ENCODE measurements at regions not wholly inside any gene's neighbourhood (a gene's known extent, or its start where the extent isn't known, plus 50 kb on each side); places are given as distances from the start of the nearest gene placed in this dataset.
"Not testable (repeated sequence)": the region's sequence is repeated elsewhere in the genome, so short reads cannot be mapped to it uniquely, and the experiment has no call there.

GRCh38 chr5:126023994-126024441 is 399.2 kb upstream of the GRAMD2B start:
- intact Hi-C loops (cut with DNase I): no loop called here
- 65 to 78% methylated on average over 2 of the region's 2 CpGs for WGBS, 2 donors
- no peak for TF ChIP-seq EP300 (IDR thresholded peaks at IDR 0.05)
- TF ChIP-seq, protein P1, sequence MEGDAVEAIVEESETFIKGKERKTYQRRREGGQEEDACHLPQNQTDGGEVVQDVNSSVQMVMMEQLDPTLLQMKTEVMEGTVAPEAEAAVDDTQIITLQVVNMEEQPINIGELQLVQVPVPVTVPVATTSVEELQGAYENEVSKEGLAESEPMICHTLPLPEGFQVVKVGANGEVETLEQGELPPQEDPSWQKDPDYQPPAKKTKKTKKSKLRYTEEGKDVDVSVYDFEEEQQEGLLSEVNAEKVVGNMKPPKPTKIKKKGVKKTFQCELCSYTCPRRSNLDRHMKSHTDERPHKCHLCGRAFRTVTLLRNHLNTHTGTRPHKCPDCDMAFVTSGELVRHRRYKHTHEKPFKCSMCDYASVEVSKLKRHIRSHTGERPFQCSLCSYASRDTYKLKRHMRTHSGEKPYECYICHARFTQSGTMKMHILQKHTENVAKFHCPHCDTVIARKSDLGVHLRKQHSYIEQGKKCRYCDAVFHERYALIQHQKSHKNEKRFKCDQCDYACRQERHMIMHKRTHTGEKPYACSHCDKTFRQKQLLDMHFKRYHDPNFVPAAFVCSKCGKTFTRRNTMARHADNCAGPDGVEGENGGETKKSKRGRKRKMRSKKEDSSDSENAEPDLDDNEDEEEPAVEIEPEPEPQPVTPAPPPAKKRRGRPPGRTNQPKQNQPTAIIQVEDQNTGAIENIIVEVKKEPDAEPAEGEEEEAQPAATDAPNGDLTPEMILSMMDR (IDR thresholded peaks at IDR 0.05): no peak
- TF ChIP-seq POLR2A (IDR thresholded peaks at IDR 0.05): no peak
- no peak for TF ChIP-seq POLR2AphosphoS5 (IDR thresholded peaks at IDR 0.05)
- Histone ChIP-seq H3K27ac (no peak overlapping the region), H3K4me3 (no peak overlapping the region), H3K9me3 (peaks cover 0 to 1% (median 0%) of the 10 kb centered on the region in 4 donors), H3K36me3 (no peaks in the 10 kb centered on the region), H3K27me3 (no peaks in the 10 kb centered on the region), H3K4me1 (no peaks in the 10 kb centered on the region)
- no peak for DNase-seq

DNA sequence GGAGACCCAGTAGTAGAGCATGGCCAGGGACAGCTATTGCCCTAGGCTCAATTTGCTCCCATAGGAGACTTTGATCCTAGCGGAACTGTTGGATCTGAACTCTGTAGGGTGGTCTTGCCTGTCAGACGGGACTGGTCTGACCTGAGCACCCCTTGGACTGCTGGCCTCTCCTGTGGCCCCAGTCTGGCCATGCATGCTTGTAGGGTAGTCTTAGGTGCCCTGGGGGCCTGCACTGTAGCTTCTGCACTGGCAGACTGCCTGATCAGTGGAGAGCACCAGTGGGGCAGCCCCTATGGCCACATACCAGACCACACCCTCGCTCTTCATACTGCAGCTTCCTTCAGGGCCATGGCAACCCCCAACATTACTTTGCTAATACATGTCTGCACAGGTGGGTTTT is 396.1 kb upstream of the GRAMD2B start:
- TF ChIP-seq EP300 (IDR thresholded peaks at IDR 0.05) (no peak), POLR2A (IDR thresholded peaks at IDR 0.05) (no peak), POLR2AphosphoS5 (IDR thresholded peaks at IDR 0.05) (no peak)
- TF ChIP-seq, protein P1 (IDR thresholded peaks at IDR 0.05): no peak
- intact Hi-C loops (cut with DNase I): no loop called here
- no peaks in the 10 kb centered on the region for H3K36me3 ChIP-seq
- no peak for DNase-seq
- no peaks in the 10 kb centered on the region for H3K4me1 ChIP-seq
- peaks cover 0 to 11% (median 5%) of the 10 kb centered on the region in 4 donors for H3K9me3 ChIP-seq
- no peaks in the 10 kb centered on the region for H3K27me3 ChIP-seq
- no peak overlapping the region for H3K4me3 ChIP-seq
- no peak overlapping the region for H3K27ac ChIP-seq
- 94 to 95% methylated on average over 3 of the region's 3 CpGs for whole genome bisulfite sequencing, 2 donors

DNA sequence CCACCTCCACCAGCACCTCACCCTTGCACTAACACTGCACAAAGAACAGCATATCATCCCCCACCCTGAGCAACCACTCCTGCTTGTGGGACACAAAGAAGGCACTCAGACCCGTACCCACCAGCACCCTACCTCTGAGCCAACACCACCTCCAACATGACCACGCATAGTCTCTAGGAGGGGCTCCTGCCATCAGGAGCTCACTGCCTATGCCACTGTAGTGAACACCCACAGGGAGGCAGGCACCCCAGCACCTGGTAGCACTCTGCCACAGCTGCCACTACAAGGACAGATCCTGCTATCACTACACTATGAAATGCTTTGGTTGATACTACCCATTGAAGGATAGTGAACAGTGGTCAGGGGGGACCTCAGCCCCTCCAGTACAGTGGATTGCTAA is 395.6 kb upstream of the GRAMD2B start:
- intact Hi-C loops (cut with DNase I): no loop called here
- TF ChIP-seq EP300 (IDR thresholded peaks at IDR 0.05) (no peak), POLR2AphosphoS5 (IDR thresholded peaks at IDR 0.05) (no peak), POLR2A (IDR thresholded peaks at IDR 0.05) (no peak)
- TF ChIP-seq, protein P1 (IDR thresholded peaks at IDR 0.05): no peak
- Histone ChIP-seq H3K4me3 (no peak overlapping the region), H3K27me3 (no peaks in the 10 kb centered on the region), H3K36me3 (no peaks in the 10 kb centered on the region), H3K4me1 (no peaks in the 10 kb centered on the region), H3K9me3 (peaks cover 0 to 11% (median 5%) of the 10 kb centered on the region in 4 donors), H3K27ac (no peak overlapping the region)
- 95 to 98% methylated on average over 2 of the region's 2 CpGs for WGBS, 2 donors
- DNase-seq: no peak

DNA sequence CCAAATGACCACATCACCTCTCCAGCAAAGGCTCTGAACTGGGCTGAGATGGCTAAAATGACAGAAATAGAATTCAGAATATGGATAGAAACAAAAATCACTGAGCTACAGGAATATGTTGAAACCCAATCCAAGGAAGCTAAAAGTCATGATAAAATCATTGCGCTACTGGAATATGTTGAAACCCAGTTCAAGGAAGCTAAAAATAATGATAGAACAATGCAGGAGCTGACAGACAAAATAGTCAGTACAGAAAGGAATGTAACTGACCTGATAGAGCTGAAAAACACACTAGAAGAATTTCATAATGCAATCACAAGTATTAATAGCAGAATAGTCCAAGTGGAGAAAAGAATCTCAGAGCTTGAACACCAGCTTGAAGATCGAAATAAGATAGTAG is 394.9 kb upstream of the GRAMD2B start:
- intact Hi-C loops (cut with DNase I): no loop called here
- WGBS, 2 donors: 93 to 99% methylated on average over 2 of the region's 2 CpGs
- Histone ChIP-seq H3K27me3 (no peaks in the 10 kb centered on the region), H3K4me3 (no peak overlapping the region), H3K27ac (no peak overlapping the region), H3K36me3 (no peaks in the 10 kb centered on the region), H3K9me3 (peaks cover 0 to 11% (median 5%) of the 10 kb centered on the region in 4 donors), H3K4me1 (no peaks in the 10 kb centered on the region)
- no peak for DNase-seq
- TF ChIP-seq, protein P1 (IDR thresholded peaks at IDR 0.05): no peak
- no peak for TF ChIP-seq POLR2AphosphoS5 (IDR thresholded peaks at IDR 0.05)
- TF ChIP-seq POLR2A (IDR thresholded peaks at IDR 0.05): no peak
- no peak for TF ChIP-seq EP300 (IDR thresholded peaks at IDR 0.05)

- H3K27ac ChIP-seq; H3K36me3 ChIP-seq; H3K27me3 ChIP-seq; DNase-seq; H3K4me3 ChIP-seq; H3K4me1 ChIP-seq; intact Hi-C loops (cut with DNase I): not testable (repeated sequence)
- WGBS, 2 donors: 85 to 94% methylated on average over 1 of the region's 1 CpG
- peaks cover 0 to 11% (median 5%) of the 10 kb centered on the region in 4 donors for H3K9me3 ChIP-seq
These were observed 393.9 kb upstream of the GRAMD2B start for GRCh38 chr5:126029282-126029681.

Data from sigmoid colon (tissue), 6 donors.